Adrenal gland (tissue), 5 donors: ENCODE measurements at regions not wholly inside any gene's neighbourhood (a gene's known extent, or its start where the extent isn't known, plus 50 kb on each side); places are given as distances from the start of the nearest gene placed in this dataset.

Source experiments
- POLR2A ChIP-seq, 2 donors: fragments of 450-650 bp; IDR thresholded peaks; one replicate each; pipeline ENCODE4 v1.6.1; 2017; ENCODE audit warnings: antibody characterized with exemption in 2 of 2, mild to moderate bottlenecking in 2 of 2, moderate library complexity in 1 of 2
- TF ChIP-seq, protein P1 (sequence below), 6 experiments: fragments of 450-650 bp in 4 of 6; fragments of 200-600 bp in 2 of 6; sonication (generic) in 1 of 6; IDR thresholded peaks; 1 replicate in 5 of 6; 2 replicates in 1 of 6; pipeline versions ENCODE4 v1.5.1 to v1.8.0; 2016 to 2021; ENCODE audit warnings: antibody characterized with exemption in 6 of 6, mild to moderate bottlenecking in 2 of 6, moderate library complexity in 1 of 6
- donor health status: DM: no; HTN: no; CAD: no.

DNA sequence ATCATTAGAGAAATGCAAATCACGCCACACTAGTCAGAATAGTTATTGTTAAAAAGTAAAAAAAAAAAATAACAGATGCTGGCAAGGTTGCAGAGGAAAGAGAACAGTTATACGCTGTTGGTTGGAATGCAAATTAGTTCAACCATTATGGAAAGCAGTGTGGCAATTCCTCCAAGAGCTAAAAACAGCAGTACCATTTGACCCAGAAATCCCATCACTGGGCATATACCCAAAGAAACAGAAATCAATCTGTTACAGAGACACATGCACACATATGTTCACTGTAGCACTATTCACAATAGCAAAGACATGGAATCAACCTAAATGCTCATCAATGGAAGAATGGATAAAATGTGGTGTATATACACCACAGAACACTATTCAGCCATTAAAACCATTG lies 388.7 kb upstream of the FMR1 start:
- no peak for TF ChIP-seq POLR2A (IDR thresholded peaks at IDR 0.05)
- TF ChIP-seq, protein P1, sequence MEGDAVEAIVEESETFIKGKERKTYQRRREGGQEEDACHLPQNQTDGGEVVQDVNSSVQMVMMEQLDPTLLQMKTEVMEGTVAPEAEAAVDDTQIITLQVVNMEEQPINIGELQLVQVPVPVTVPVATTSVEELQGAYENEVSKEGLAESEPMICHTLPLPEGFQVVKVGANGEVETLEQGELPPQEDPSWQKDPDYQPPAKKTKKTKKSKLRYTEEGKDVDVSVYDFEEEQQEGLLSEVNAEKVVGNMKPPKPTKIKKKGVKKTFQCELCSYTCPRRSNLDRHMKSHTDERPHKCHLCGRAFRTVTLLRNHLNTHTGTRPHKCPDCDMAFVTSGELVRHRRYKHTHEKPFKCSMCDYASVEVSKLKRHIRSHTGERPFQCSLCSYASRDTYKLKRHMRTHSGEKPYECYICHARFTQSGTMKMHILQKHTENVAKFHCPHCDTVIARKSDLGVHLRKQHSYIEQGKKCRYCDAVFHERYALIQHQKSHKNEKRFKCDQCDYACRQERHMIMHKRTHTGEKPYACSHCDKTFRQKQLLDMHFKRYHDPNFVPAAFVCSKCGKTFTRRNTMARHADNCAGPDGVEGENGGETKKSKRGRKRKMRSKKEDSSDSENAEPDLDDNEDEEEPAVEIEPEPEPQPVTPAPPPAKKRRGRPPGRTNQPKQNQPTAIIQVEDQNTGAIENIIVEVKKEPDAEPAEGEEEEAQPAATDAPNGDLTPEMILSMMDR (IDR thresholded peaks at IDR 0.05): no peak
